ENCODE measurements at regions not wholly inside any gene's neighbourhood (a gene's known extent, or its start where the extent isn't known, plus 50 kb on each side); places are given as distances from the start of the nearest gene placed in this dataset.

DNA sequence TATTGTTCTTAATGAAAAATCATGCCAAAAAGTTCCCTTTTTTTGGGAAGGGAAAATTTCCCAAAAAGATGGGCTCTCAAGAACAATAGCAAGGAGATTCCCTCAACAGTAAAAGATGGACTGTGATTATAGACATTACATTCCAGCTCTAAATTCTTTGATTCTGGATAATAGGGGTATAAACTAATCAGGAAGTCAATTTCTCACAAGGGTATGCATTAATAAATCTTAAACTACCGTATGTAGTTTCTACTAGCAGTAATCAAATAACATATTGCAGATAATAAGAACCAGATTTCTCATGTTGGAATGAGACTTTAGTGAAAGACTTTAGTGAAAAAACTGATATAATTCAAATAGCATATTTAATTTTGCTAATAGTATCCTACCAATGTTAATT is 144.8 kb upstream of the PTPRG start:
- no TSS peak for BruUV-seq (replicated peaks)
- no peak overlapping the region for H2AFZ ChIP-seq (ENCODE audit: low read depth, low read length)
- dilution Hi-C loops (cut with MboI; ENCODE audit: extremely low pct_ligation_motif_present, low sequenced_read_pairs), result no loop called here
- no peaks in the 10 kb centered on the region for H3K27me3 ChIP-seq (ENCODE audit: control insufficient read depth in 2 of 2, insufficient read depth in 2 of 2, low read length in 2 of 2)
- no peak overlapping the region for H3K9ac ChIP-seq (replicated peaks; ENCODE audit: extremely low read depth, insufficient read depth, low read length)
- no peak for DNase-seq (ENCODE audit: low read depth, low spot score)
- no peak overlapping the region for H3K4me2 ChIP-seq (ENCODE audit: insufficient read depth, low read length)
- H3K9me1 ChIP-seq (replicated peaks; ENCODE audit: control insufficient read depth, extremely low read depth, insufficient read depth, low read length), result no peaks in the 10 kb centered on the region
- H3K4me3 ChIP-seq (replicated peaks in 1 of 3; ENCODE audit: insufficient read depth in 1 of 3, low read depth in 1 of 3, low read length in 3 of 3), result no peak overlapping the region
- H4K20me1 ChIP-seq (replicated peaks; ENCODE audit: control insufficient read depth, extremely low read depth, insufficient read depth, low read length), result no peaks in the 10 kb centered on the region
- ChIA-PET POLR2A (no interaction called here), CTCF (no interaction called here)
- FAIRE-seq, result no peak
- H3K9me3 ChIP-seq (replicated peaks; ENCODE audit: control insufficient read depth, insufficient read depth, low read length), result no peaks in the 10 kb centered on the region
- TF ChIP-seq, protein P1, sequence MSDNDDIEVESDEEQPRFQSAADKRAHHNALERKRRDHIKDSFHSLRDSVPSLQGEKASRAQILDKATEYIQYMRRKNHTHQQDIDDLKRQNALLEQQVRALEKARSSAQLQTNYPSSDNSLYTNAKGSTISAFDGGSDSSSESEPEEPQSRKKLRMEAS (IDR thresholded peaks at IDR 0.05; ENCODE audit: insufficient read depth, insufficient read length), result no peak
- TF ChIP-seq POLR2AphosphoS5 (IDR thresholded peaks at IDR 0.05; ENCODE audit: insufficient read depth, low read depth, low read length) (no peak), JUN (IDR thresholded peaks at IDR 0.05; ENCODE audit: borderline replicate concordance, insufficient read depth, insufficient read length, low read depth) (no peak), MYC (IDR thresholded peaks at IDR 0.05; ENCODE audit: low read depth, low read length) (no peak), GATA2 (IDR thresholded peaks at IDR 0.05; ENCODE audit: insufficient read depth, insufficient read length, low read depth, low read length) (no peak), POLR2A (IDR thresholded peaks at IDR 0.05; ENCODE audit: low read depth, low read length) (no peak), EZH2 (IDR thresholded peaks at IDR 0.05; ENCODE audit: borderline replicate concordance, low read depth, low read length, severe bottlenecking) (no peak), FOS (IDR thresholded peaks at IDR 0.05; ENCODE audit: borderline replicate concordance, insufficient read depth, low read length) (no peak)
- TF ChIP-seq, protein P2, sequence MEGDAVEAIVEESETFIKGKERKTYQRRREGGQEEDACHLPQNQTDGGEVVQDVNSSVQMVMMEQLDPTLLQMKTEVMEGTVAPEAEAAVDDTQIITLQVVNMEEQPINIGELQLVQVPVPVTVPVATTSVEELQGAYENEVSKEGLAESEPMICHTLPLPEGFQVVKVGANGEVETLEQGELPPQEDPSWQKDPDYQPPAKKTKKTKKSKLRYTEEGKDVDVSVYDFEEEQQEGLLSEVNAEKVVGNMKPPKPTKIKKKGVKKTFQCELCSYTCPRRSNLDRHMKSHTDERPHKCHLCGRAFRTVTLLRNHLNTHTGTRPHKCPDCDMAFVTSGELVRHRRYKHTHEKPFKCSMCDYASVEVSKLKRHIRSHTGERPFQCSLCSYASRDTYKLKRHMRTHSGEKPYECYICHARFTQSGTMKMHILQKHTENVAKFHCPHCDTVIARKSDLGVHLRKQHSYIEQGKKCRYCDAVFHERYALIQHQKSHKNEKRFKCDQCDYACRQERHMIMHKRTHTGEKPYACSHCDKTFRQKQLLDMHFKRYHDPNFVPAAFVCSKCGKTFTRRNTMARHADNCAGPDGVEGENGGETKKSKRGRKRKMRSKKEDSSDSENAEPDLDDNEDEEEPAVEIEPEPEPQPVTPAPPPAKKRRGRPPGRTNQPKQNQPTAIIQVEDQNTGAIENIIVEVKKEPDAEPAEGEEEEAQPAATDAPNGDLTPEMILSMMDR (IDR thresholded peaks at IDR 0.05; ENCODE audit: extremely low read depth in 1 of 2, insufficient read depth in 1 of 2, low read depth in 1 of 2, low read length in 2 of 2), result no peak
- no peaks in the 10 kb centered on the region for H3K79me2 ChIP-seq (ENCODE audit: control insufficient read depth, insufficient read depth, low read length)
- intact Hi-C loops (cut with micrococcal nuclease), result no loop called here
- no peak overlapping the region for H3K27ac ChIP-seq (ENCODE audit: insufficient read depth, low read depth, low read length)
- H3K4me1 ChIP-seq (ENCODE audit: control insufficient read depth, extremely low read depth, insufficient read depth, low read length), result no peaks in the 10 kb centered on the region
- no peaks in the 10 kb centered on the region for H3K36me3 ChIP-seq (ENCODE audit: control insufficient read depth in 2 of 2, extremely low read depth in 1 of 2, insufficient read depth in 2 of 2, low read length in 2 of 2)

Measured in endothelial cell of umbilical vein (primary cell).